OCI-LY1 (cell line): ENCODE measurements at regions not wholly inside any gene's neighbourhood (a gene's known extent, or its start where the extent isn't known, plus 50 kb on each side); places are given as distances from the start of the nearest gene placed in this dataset.

ENCODE experiments used
- CTCF ChIP-seq: fragments of 200-600 bp; sonication (generic), shearing (Covaris generic); IDR thresholded peaks from 2 replicates; pipeline ENCODE4 v1.5.1; 2017; ENCODE audit warnings: mild to moderate bottlenecking, antibody characterized with exemption, low read length, moderate library complexity, mixed read lengths
- EZH2 ChIP-seq: fragments of 200-600 bp; sonication (generic), shearing (Covaris generic); IDR thresholded peaks from 2 replicates; pipeline ENCODE4 v1.8.0; 2017; ENCODE audit warnings: borderline replicate concordance, mixed run types, mild to moderate bottlenecking, antibody characterized with exemption, low read length, moderate library complexity, mixed read lengths

DNA sequence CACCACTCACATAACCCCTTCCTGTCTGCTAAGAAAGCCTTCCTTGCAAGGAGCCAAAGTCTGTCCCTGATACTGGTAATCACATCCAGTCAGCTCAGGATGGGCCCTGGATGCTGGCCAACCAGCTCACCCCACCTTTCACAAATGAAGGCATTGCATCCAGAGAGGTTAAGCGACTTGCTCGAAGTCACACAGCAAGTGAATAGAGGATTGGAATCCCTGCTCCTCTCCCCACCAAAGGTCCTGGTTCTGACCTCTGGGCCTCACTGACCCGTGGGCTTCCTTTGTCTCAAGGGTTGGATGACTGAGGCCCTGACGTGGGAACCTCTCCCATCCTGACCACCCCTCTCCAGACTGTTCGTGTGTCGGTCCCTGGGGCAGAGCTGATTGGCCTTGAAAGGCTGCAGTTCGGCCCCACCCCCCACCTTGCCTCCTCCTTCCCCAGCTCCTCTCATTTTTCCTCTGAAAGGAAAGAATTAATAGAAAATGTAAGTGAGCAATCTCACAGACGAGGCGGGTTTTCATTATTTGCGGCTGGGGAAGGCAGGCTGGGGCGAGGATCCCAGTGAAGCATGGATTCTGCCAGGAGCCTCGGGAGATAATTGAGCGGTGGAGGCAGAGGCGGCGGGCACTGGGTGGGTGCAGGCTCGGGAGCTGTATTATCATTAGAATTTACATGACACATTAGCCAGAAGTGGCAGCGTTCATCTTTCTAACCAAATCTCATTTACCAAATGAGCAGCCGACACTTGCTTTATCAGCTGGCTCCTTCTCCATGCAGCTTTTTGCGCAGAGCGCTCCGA, 101.5 kb upstream of the CSF3R start:
- TF ChIP-seq CTCF (no peak), EZH2 (no peak)
